ENCODE measurements at regions not wholly inside any gene's neighbourhood (a gene's known extent, or its start where the extent isn't known, plus 50 kb on each side); places are given as distances from the start of the nearest gene placed in this dataset.

DNA sequence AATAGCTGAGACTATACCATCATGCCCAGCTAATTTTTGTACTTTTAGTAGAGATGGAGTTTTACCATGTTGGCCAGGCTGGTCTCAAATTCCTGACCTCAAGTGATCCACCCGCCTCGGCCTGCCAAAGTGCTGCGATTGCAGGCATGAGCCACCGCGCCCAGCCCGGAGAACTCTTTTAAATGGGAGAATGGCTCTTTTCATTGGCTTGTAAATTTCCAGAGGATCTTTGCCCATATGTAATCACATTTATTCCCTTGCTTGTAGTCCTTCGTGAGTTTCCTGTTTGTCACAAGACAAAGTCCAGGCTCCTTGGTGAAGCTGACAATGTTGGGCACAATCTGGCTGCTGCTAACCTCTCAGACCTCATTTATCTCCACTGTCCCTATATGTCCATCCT lies 135.1 kb downstream of the CEP57L1 start:
- no peak overlapping the region for H3K27ac ChIP-seq (ENCODE audit: low read length, poor library complexity, severe bottlenecking)
- no peaks in the 10 kb centered on the region for H3K4me1 ChIP-seq (ENCODE audit: control insufficient read depth, insufficient read depth, low read depth, low read length)
- H2BK5ac ChIP-seq (ENCODE audit: low read depth, low read length, poor library complexity, severe bottlenecking) = no peak overlapping the region
- peaks cover 6% of the 10 kb centered on the region for H3K9me3 ChIP-seq (ENCODE audit: control insufficient read depth, low read length)
- H3K36me3 ChIP-seq (ENCODE audit: control insufficient read depth in 1 of 2, insufficient read depth in 2 of 2, low read depth in 1 of 2, low read length in 2 of 2) = no peaks in the 10 kb centered on the region
- H2BK15ac ChIP-seq (ENCODE audit: low read depth, poor library complexity, severe bottlenecking) = no peak overlapping the region
- no peak overlapping the region for H4K91ac ChIP-seq (ENCODE audit: low read length)
- H2BK120ac ChIP-seq (ENCODE audit: low read depth, low read length) = no peak overlapping the region
- H3K4ac ChIP-seq (ENCODE audit: low read depth in 1 of 2, low read length in 2 of 2) = no peak overlapping the region
- no peak overlapping the region for H2BK12ac ChIP-seq (ENCODE audit: low read length in 2 of 2)
- H4K8ac ChIP-seq (ENCODE audit: low read length) = no peak overlapping the region
- no peaks in the 10 kb centered on the region for H3K79me1 ChIP-seq (replicated peaks; ENCODE audit: low read length, poor library complexity, severe bottlenecking)
- no peak overlapping the region for H3K23ac ChIP-seq (ENCODE audit: low read length in 2 of 2)
- no peak overlapping the region for H3K4me3 ChIP-seq (ENCODE audit: insufficient read depth in 1 of 2, low read depth in 1 of 2, low read length in 2 of 2)
- H3K9ac ChIP-seq (ENCODE audit: low read length) = no peak overlapping the region
- H3K14ac ChIP-seq (ENCODE audit: low read length in 2 of 2) = no peak overlapping the region
- H2AFZ ChIP-seq (ENCODE audit: low read depth, low read length) = no peak overlapping the region
- H3K27me3 ChIP-seq (ENCODE audit: control insufficient read depth in 1 of 2, insufficient read depth in 1 of 2, low read length in 2 of 2) = no peaks in the 10 kb centered on the region
- H3K4me2 ChIP-seq (ENCODE audit: low read length, poor library complexity, severe bottlenecking) = no peak overlapping the region
- H2AK5ac ChIP-seq (ENCODE audit: low read length, severe bottlenecking) = no peak overlapping the region
- WGBS = 93% methylated on average over 7 of the region's 7 CpGs
- DNase-seq = no peak
- no peak overlapping the region for H3K18ac ChIP-seq (ENCODE audit: low read depth in 1 of 2, low read length in 2 of 2)

DNA sequence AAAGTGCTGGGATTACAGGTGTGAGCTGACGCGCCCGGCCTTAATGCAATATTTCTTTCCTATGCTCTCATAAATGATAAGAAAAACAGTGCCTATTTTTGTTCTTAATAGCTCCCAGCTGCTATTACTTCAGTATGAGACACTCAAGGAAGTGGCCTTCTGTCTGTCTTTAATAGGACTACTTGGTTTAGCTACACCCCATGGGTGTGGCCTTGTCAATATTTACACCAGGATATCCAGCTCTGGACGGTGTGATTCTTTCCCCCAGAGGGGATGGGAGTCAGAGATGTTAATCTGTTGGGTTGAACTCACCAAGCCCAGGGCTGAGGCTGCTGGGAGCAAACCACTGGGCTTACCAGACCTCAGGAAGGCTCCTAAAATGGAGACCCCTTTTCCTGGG lies 134.2 kb downstream of the CEP57L1 start:
- H3K23ac ChIP-seq (ENCODE audit: low read length in 2 of 2) = no peak overlapping the region
- no peak overlapping the region for H3K9ac ChIP-seq (ENCODE audit: low read length)
- no peak overlapping the region for H3K18ac ChIP-seq (ENCODE audit: low read depth in 1 of 2, low read length in 2 of 2)
- WGBS = 64% methylated on average over 2 of the region's 4 CpGs
- no peak overlapping the region for H4K91ac ChIP-seq (ENCODE audit: low read length)
- H3K79me1 ChIP-seq (replicated peaks; ENCODE audit: low read length, poor library complexity, severe bottlenecking) = no peaks in the 10 kb centered on the region
- no peaks in the 10 kb centered on the region for H3K36me3 ChIP-seq (ENCODE audit: control insufficient read depth in 1 of 2, insufficient read depth in 2 of 2, low read depth in 1 of 2, low read length in 2 of 2)
- H2AK5ac ChIP-seq (ENCODE audit: low read length, severe bottlenecking) = no peak overlapping the region
- H3K9me3 ChIP-seq (ENCODE audit: control insufficient read depth, low read length) = peaks cover 10% of the 10 kb centered on the region
- no peak for DNase-seq
- H3K4me1 ChIP-seq (ENCODE audit: control insufficient read depth, insufficient read depth, low read depth, low read length) = no peaks in the 10 kb centered on the region
- no peak overlapping the region for H4K8ac ChIP-seq (ENCODE audit: low read length)
- H3K27me3 ChIP-seq (ENCODE audit: control insufficient read depth in 1 of 2, insufficient read depth in 1 of 2, low read length in 2 of 2) = no peaks in the 10 kb centered on the region
- no peak overlapping the region for H2AFZ ChIP-seq (ENCODE audit: low read depth, low read length)
- H3K4ac ChIP-seq (ENCODE audit: low read depth in 1 of 2, low read length in 2 of 2) = no peak overlapping the region
- no peak overlapping the region for H3K14ac ChIP-seq (ENCODE audit: low read length in 2 of 2)
- no peak overlapping the region for H2BK15ac ChIP-seq (ENCODE audit: low read depth, poor library complexity, severe bottlenecking)
- H3K4me3 ChIP-seq (ENCODE audit: insufficient read depth in 1 of 2, low read depth in 1 of 2, low read length in 2 of 2) = no peak overlapping the region
- no peak overlapping the region for H3K27ac ChIP-seq (ENCODE audit: low read length, poor library complexity, severe bottlenecking)
- no peak overlapping the region for H2BK120ac ChIP-seq (ENCODE audit: low read depth, low read length)
- no peak overlapping the region for H2BK12ac ChIP-seq (ENCODE audit: low read length in 2 of 2)
- H3K4me2 ChIP-seq (ENCODE audit: low read length, poor library complexity, severe bottlenecking) = no peak overlapping the region
- no peak overlapping the region for H2BK5ac ChIP-seq (ENCODE audit: low read depth, low read length, poor library complexity, severe bottlenecking)

DNA sequence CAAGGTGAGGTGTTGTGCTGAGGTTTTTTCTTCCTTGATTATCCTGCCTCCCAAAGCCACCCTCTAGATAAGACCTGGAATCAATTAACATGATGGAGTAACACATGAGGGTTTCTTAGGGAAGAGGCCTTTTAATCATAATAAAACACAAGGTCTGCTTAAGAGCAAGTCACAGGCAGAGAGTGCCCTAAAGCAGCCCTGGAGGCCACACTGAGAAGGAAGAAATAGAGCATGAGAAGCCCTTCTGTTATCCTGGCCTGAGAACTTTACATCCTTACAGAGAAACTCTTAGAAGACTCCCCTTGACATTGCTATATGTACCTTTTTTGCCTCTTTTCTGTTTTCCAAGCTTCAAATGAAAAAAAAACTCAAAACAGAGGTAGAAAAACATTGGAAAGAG lies 132.3 kb downstream of the CEP57L1 start:
- Histone ChIP-seq H3K9ac (ENCODE audit: low read length) (no peak overlapping the region), H3K4me3 (ENCODE audit: insufficient read depth in 1 of 2, low read depth in 1 of 2, low read length in 2 of 2) (no peak overlapping the region), H4K91ac (ENCODE audit: low read length) (no peak overlapping the region), H2AFZ (ENCODE audit: low read depth, low read length) (no peak overlapping the region), H3K36me3 (ENCODE audit: control insufficient read depth in 1 of 2, insufficient read depth in 2 of 2, low read depth in 1 of 2, low read length in 2 of 2) (no peaks in the 10 kb centered on the region), H3K4ac (ENCODE audit: low read depth in 1 of 2, low read length in 2 of 2) (no peak overlapping the region), H3K27ac (ENCODE audit: low read length, poor library complexity, severe bottlenecking) (no peak overlapping the region), H3K79me1 (replicated peaks; ENCODE audit: low read length, poor library complexity, severe bottlenecking) (no peaks in the 10 kb centered on the region), H2AK5ac (ENCODE audit: low read length, severe bottlenecking) (no peak overlapping the region), H4K8ac (ENCODE audit: low read length) (no peak overlapping the region), H3K18ac (ENCODE audit: low read depth in 1 of 2, low read length in 2 of 2) (no peak overlapping the region), H3K4me2 (ENCODE audit: low read length, poor library complexity, severe bottlenecking) (no peak overlapping the region), H3K4me1 (ENCODE audit: control insufficient read depth, insufficient read depth, low read depth, low read length) (peaks cover 1% of the 10 kb centered on the region), H3K27me3 (ENCODE audit: control insufficient read depth in 1 of 2, insufficient read depth in 1 of 2, low read length in 2 of 2) (no peaks in the 10 kb centered on the region), H2BK12ac (ENCODE audit: low read length in 2 of 2) (no peak overlapping the region), H3K9me3 (ENCODE audit: control insufficient read depth, low read length) (peaks cover 10% of the 10 kb centered on the region), H2BK5ac (ENCODE audit: low read depth, low read length, poor library complexity, severe bottlenecking) (no peak overlapping the region), H3K14ac (ENCODE audit: low read length in 2 of 2) (no peak overlapping the region), H2BK15ac (ENCODE audit: low read depth, poor library complexity, severe bottlenecking) (no peak overlapping the region), H2BK120ac (ENCODE audit: low read depth, low read length) (no peak overlapping the region), H3K23ac (ENCODE audit: low read length in 2 of 2) (no peak overlapping the region)
- DNase-seq = no peak

DNA sequence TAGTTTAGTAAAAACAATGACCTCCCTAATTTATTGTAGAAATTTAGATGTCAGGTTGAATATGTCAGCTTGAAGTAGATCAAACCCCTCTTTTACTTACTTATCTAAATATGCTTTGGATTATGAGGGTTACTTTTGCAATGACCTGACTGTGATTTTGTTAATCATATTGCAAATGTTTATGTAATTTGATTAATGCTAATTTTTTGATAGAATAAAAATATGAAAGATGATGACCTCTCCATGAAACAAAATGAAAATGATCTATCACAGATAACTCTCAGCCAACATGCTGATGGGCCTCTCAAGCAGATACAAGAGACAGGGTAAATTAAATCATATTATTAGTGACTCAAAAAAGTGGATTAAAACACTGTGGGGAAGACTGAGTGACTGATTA lies 131.0 kb downstream of the CEP57L1 start:
- no peak overlapping the region for H3K4me3 ChIP-seq (ENCODE audit: insufficient read depth in 1 of 2, low read depth in 1 of 2, low read length in 2 of 2)
- H3K27me3 ChIP-seq (ENCODE audit: control insufficient read depth in 1 of 2, insufficient read depth in 1 of 2, low read length in 2 of 2) = no peaks in the 10 kb centered on the region
- H2AK5ac ChIP-seq (ENCODE audit: low read length, severe bottlenecking) = no peak overlapping the region
- peaks cover 10% of the 10 kb centered on the region for H3K9me3 ChIP-seq (ENCODE audit: control insufficient read depth, low read length)
- no peak overlapping the region for H3K18ac ChIP-seq (ENCODE audit: low read depth in 1 of 2, low read length in 2 of 2)
- no peak overlapping the region for H2BK12ac ChIP-seq (ENCODE audit: low read length in 2 of 2)
- H3K36me3 ChIP-seq (ENCODE audit: control insufficient read depth in 1 of 2, insufficient read depth in 2 of 2, low read depth in 1 of 2, low read length in 2 of 2) = no peaks in the 10 kb centered on the region
- no peak for DNase-seq
- no peak overlapping the region for H2BK5ac ChIP-seq (ENCODE audit: low read depth, low read length, poor library complexity, severe bottlenecking)
- no peak overlapping the region for H2BK15ac ChIP-seq (ENCODE audit: low read depth, poor library complexity, severe bottlenecking)
- no peak overlapping the region for H3K14ac ChIP-seq (ENCODE audit: low read length in 2 of 2)
- H3K9ac ChIP-seq (ENCODE audit: low read length) = no peak overlapping the region
- H2AFZ ChIP-seq (ENCODE audit: low read depth, low read length) = no peak overlapping the region
- H3K23ac ChIP-seq (ENCODE audit: low read length in 2 of 2) = no peak overlapping the region
- H4K8ac ChIP-seq (ENCODE audit: low read length) = no peak overlapping the region
- H3K4me2 ChIP-seq (ENCODE audit: low read length, poor library complexity, severe bottlenecking) = no peak overlapping the region
- peaks cover 1% of the 10 kb centered on the region for H3K4me1 ChIP-seq (ENCODE audit: control insufficient read depth, insufficient read depth, low read depth, low read length)
- H3K27ac ChIP-seq (ENCODE audit: low read length, poor library complexity, severe bottlenecking) = no peak overlapping the region
- H4K91ac ChIP-seq (ENCODE audit: low read length) = no peak overlapping the region
- H2BK120ac ChIP-seq (ENCODE audit: low read depth, low read length) = no peak overlapping the region
- no peaks in the 10 kb centered on the region for H3K79me1 ChIP-seq (replicated peaks; ENCODE audit: low read length, poor library complexity, severe bottlenecking)
- H3K4ac ChIP-seq (ENCODE audit: low read depth in 1 of 2, low read length in 2 of 2) = no peak overlapping the region
